Endodermal cell (in vitro differentiated cells): ENCODE measurements at regions not wholly inside any gene's neighbourhood (a gene's known extent, or its start where the extent isn't known, plus 50 kb on each side); places are given as distances from the start of the nearest gene placed in this dataset.

Experiments
- DNase-seq: peaks from one replicate; pipeline ENCODE4 v3.0.0-alpha.2; 2017
- H3K27ac ChIP-seq: 2 replicates; pipeline ENCODE4 v1.5.1; 2013; ENCODE audit warnings: mild to moderate bottlenecking, low read depth, low read length, moderate library complexity
- H3K27me3 ChIP-seq: 2 replicates; pipeline ENCODE4 v1.6.1; 2013; ENCODE audit warnings: mild to moderate bottlenecking, low read length, moderate library complexity; ENCODE audit not compliant: insufficient read depth, control insufficient read depth, poor library complexity, severe bottlenecking
- H3K36me3 ChIP-seq: 2 replicates; pipeline ENCODE4 v1.7.0; 2013; ENCODE audit warnings: mild to moderate bottlenecking, low read length, moderate library complexity; ENCODE audit not compliant: control insufficient read depth, insufficient read depth
- H3K4me1 ChIP-seq: one replicate; pipeline ENCODE4 v1.7.0; 2013; ENCODE audit warnings: low read length; ENCODE audit not compliant: control insufficient read depth, insufficient read depth
- H3K4me3 ChIP-seq: 2 replicates; pipeline ENCODE4 v1.5.1; 2013; ENCODE audit warnings: mild to moderate bottlenecking, low read length, moderate library complexity
- H3K9ac ChIP-seq: 2 replicates; pipeline ENCODE4 v1.6.1; 2013; ENCODE audit warnings: mild to moderate bottlenecking, low read length, moderate library complexity; ENCODE audit not compliant: poor library complexity, severe bottlenecking; ENCODE audit errors: extremely low read depth
- H3K9me3 ChIP-seq: 2 replicates; pipeline ENCODE4 v1.6.1; 2013; ENCODE audit warnings: mild to moderate bottlenecking, low read length, moderate library complexity; ENCODE audit not compliant: control insufficient read depth
- H3K27ac Mint-ChIP-seq: 2 replicates; pipeline ENCODE4 v1.8.0; 2020; ENCODE audit warnings: mixed read lengths
- H3K27me3 Mint-ChIP-seq: 2 replicates; pipeline ENCODE4 v1.8.0; 2021; ENCODE audit warnings: mild to moderate bottlenecking, mixed read lengths; ENCODE audit not compliant: insufficient read depth
- H3K36me3 Mint-ChIP-seq: 2 replicates; pipeline ENCODE4 v1.8.0; 2020; ENCODE audit warnings: low read depth, mixed read lengths
- H3K4me1 Mint-ChIP-seq: 2 replicates; pipeline ENCODE4 v1.8.0; 2020; ENCODE audit warnings: mixed read lengths
- H3K4me3 Mint-ChIP-seq: 2 replicates; pipeline ENCODE4 v1.8.0; 2020; ENCODE audit warnings: mild to moderate bottlenecking, moderate library complexity, mixed read lengths
- H3K9me3 Mint-ChIP-seq: 2 replicates; pipeline ENCODE4 v1.8.0; 2020; ENCODE audit warnings: mild to moderate bottlenecking, mixed read lengths
- CTCF ChIP-seq: fragments of 200-600 bp; sonication (generic); conservative IDR thresholded peaks from 2 replicates; pipeline ENCODE4 v1.5.0; 2021; ENCODE audit warnings: antibody characterized with exemption, mild to moderate bottlenecking
- WGBS, 2 experiments: methylation state at CpG; one replicate each; pipeline versions ENCODE4 v1.1.5 to v1.1.7; 2013; ENCODE audit warnings: missing lambda C conversion rate in 2 of 2, mixed read lengths in 1 of 2; ENCODE audit not compliant: insufficient coverage in 1 of 2, insufficient read length in 1 of 2; 5-methylcytosine and 5-hydroxymethylcytosine counted together

- TF ChIP-seq CTCF = no peak
- Mint-ChIP-seq H3K36me3 (no peaks in the 10 kb centered on the region), H3K27ac (no peak overlapping the region), H3K9me3 (no peaks in the 10 kb centered on the region), H3K27me3 (peaks cover 12% of the 10 kb centered on the region), H3K4me1 (no peaks in the 10 kb centered on the region), H3K4me3 (no peak overlapping the region)
- no peak for DNase-seq
- Histone ChIP-seq H3K27me3 (no peaks in the 10 kb centered on the region), H3K27ac (no peak overlapping the region), H3K4me1 (no peaks in the 10 kb centered on the region), H3K9me3 (no peaks in the 10 kb centered on the region), H3K4me3 (no peak overlapping the region), H3K9ac (no peak overlapping the region), H3K36me3 (no peaks in the 10 kb centered on the region)
- WGBS, 2 experiments = 94% methylated on average over 4 of the region's 5 CpGs; no CpG with 5 or more reads in 1 of the 2 experiments
These were observed 69.4 kb downstream of the TENT5A start for GRCh38 chr6:81682858-81683620.

GRCh38 chr6:81682235-81682795 lies 70.2 kb downstream of the TENT5A start:
- Histone ChIP-seq H3K27ac (no peak overlapping the region), H3K27me3 (no peaks in the 10 kb centered on the region), H3K9ac (no peak overlapping the region), H3K4me1 (no peaks in the 10 kb centered on the region), H3K4me3 (no peak overlapping the region), H3K9me3 (no peaks in the 10 kb centered on the region), H3K36me3 (no peaks in the 10 kb centered on the region)
- H3K4me1 Mint-ChIP-seq = no peaks in the 10 kb centered on the region
- H3K27ac Mint-ChIP-seq = no peak overlapping the region
- H3K4me3 Mint-ChIP-seq = no peak overlapping the region
- no peak for DNase-seq
- peaks cover 2% of the 10 kb centered on the region for H3K9me3 Mint-ChIP-seq
- H3K36me3 Mint-ChIP-seq = no peaks in the 10 kb centered on the region
- H3K27me3 Mint-ChIP-seq = peaks cover 14% of the 10 kb centered on the region
- no peak for TF ChIP-seq CTCF

- no peaks in the 10 kb centered on the region for H3K4me1 ChIP-seq
- Mint-ChIP-seq H3K27me3 (no peaks in the 10 kb centered on the region), H3K27ac (no peak overlapping the region), H3K4me3 (no peak overlapping the region), H3K4me1 (peaks cover 5% of the 10 kb centered on the region), H3K36me3 (no peaks in the 10 kb centered on the region), H3K9me3 (no peaks in the 10 kb centered on the region)
- no peak overlapping the region for H3K27ac ChIP-seq
- no peak overlapping the region for H3K9ac ChIP-seq
- no peaks in the 10 kb centered on the region for H3K36me3 ChIP-seq
- WGBS, 2 experiments = 76 to 95% methylated on average over 2 of the region's 2 CpGs
- DNase-seq = no peak
- TF ChIP-seq CTCF = no peak
- no peak overlapping the region for H3K4me3 ChIP-seq
- no peaks in the 10 kb centered on the region for H3K27me3 ChIP-seq
- H3K9me3 ChIP-seq = no peaks in the 10 kb centered on the region
These were observed 83.0 kb downstream of the TENT5A start for GRCh38 chr6:81669445-81669844.
